ENCODE measurements at regions not wholly inside any gene's neighbourhood (a gene's known extent, or its start where the extent isn't known, plus 50 kb on each side); places are given as distances from the start of the nearest gene placed in this dataset.

DNA sequence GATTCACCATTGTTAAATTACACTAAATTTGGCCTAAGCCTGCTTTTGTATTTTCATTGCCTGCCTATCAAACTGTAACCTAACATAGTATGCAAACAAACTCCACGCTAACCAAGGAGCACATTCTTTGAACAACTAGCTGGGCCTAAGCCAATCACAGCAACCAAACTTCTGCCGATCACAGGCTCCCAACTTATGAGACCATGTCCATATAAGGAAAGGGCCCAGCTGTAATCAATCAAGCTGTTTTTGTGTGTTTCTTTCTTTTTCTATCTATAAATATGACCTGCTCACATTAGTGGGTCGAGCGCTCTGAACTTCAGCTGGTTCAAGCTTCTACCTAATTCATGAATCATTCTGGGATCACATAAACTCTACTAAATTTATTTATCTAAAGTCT is 473.6 kb downstream of the SI start:
- no peak for DNase-seq

DNA sequence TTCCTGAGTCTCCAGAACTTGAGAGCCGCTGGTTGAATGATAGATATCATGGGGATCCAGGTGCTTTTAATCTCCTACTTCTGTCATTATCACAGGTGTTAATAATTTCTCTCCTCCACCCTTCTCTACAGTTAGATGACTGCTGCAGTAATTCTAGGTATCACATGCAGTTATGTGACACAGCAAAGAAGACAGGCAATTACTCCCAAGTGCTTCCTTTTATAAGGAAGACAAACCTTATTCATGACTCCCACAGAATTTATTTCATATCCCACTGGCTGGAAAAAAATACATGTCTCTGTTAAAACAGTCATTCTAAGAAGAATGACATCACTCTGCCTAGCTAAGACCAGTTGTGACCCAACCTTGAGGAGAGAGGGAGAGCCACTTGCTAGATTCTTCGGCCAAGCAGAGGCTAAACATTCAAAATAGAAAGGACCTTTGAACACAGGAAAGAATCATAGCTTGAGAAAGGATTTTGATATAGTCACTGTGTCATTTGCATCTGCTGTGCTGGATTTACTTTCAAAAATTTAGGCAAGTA is 500.6 kb downstream of the SI start:
- no peak for DNase-seq

GRCh38 chr3:164572436-164572835 is 505.9 kb downstream of the SI start:
- DNase-seq, result no peak

DNA sequence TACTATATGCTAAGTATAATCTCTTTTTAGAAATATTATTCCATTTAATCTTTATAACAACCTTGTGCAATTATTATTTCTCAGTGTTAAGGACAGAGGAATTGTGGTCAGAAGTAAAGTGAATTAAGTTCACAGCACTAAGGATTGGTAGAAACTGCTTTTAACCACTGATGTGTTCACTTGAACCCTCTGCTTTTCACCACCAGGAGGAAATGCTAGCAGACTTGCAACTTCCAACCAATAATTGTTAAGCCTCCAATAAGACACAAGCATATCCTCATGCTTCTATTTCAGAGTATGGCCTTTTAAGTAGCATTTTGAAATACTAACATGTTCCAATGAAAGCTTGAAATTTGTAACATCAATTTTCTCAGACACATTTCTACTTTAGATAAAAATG is 527.4 kb downstream of the SI start:
- no peak for DNase-seq

GRCh38 chr3:164539215-164539614 is 539.1 kb downstream of the SI start:
- no peak for DNase-seq

- no peak for DNase-seq
Measured at GRCh38 chr3:164537485-164537884, 540.8 kb downstream of the SI start.

DNA sequence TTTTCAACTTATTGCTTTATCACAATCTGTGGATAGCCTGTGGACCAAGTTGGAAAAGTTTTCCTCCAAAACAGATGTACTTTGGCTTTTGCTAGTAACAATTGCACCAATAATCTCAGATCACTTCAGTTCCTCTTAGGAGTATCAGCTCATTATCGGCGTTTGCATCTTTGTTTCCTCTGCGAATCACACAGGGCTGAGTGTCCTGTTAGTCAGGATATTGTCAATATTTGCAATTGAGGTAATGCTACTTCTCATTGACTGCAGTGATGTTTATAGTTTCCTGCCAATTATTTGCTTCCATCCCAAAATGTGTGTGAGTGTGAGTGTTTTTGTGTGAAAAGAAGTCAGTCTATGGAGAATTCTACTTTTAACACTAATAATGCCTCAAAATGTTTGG is 545.0 kb downstream of the SI start:
- no peak for DNase-seq

DNA sequence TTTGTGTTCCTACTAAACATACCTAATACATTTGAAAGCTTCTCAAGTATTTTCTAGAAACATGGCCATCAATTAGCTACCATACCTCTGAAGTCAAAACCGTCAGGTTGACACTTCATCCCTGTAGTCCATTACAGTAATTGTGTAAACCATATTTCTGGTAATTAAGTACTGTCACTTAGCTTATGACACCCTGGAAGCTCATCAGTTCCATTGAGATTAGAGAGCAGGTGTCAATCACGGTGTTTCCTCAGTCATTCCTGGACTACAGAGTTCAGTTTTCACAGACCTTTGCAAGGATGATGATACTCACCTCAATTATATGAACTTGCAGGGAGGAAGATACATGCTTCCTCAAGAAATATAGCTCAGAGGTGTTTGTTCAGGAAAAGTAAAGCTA is 552.0 kb downstream of the SI start:
- no peak for DNase-seq

- DNase-seq, result no peak
Measured at GRCh38 chr3:164524201-164524600, 554.1 kb downstream of the SI start.

DNA sequence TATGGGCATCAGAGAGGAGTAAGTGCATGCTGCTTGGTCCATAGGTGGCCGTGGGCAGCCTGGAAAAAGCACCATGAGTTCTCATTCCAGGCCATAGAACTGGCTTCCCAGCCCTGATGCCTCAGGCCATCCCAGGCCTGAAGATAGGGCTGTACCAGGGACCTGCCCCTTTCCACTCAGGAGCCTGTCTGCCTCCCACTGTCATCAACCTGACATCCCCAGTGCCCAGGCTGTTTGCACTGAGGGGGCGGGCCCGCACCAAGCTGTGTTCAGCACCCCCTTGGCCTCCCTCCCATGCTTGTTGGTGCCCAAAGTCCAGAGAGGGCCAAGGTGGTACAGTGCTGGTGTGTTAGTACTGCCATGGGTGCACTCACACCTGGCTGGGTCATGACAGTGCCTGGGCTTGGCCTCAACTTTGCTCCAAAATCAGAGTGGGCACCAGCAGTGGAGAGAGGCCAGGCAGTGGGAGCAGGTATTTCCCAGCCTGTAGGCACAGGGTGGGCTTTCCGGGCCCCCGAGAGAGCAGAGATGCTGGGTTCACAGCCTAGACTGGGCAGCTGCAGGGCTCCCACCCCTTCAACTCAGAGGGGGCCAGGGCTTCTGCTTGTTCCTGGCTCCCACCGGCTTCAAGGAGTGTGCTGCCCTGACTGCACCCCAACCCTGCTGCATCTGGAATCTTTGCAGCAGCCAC is 556.1 kb downstream of the SI start:
- no peak for DNase-seq

DNA sequence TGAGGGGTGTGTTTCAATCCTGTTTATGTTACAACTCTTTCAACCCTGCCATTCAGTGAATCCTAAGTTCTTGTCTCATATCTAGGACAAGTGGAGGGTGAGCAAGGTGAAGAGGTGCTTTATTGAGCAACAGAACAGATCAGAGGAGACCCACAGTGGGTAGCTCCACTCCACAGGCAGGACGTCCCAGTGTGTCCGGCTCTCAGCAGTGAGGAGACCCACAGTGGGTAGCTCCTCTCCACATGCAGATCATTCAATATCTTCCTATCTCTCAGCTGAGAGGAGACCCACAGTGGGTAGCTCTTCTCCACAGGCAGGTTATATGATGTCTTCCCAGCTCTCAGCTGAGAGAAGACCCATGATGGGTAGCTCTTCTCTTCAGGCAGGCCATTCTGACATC is 556.7 kb downstream of the SI start:
- no peak for DNase-seq

DNA sequence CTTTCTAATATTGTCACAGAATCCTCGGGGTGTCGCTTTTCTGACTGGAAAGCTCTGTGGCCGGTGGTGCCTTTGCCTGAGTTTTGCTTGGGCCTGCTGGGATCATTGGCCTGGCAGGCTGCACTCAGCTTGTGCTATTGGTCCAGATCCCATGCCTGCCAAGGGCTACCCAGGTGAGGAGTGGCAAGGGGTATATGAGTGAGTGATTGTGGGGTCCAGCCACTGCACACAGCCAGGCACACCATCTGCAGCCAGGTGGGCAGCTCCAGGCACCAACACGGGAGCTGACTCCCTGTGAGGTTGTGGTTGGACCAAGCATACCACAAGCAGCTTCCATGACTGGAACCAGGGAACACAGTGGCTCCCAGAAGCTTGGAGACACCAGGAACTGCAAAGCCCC is 557.2 kb downstream of the SI start:
- DNase-seq, result no peak

- DNase-seq, result no peak
Measured at GRCh38 chr3:164515256-164515655, 563.0 kb downstream of the SI start.

DNA sequence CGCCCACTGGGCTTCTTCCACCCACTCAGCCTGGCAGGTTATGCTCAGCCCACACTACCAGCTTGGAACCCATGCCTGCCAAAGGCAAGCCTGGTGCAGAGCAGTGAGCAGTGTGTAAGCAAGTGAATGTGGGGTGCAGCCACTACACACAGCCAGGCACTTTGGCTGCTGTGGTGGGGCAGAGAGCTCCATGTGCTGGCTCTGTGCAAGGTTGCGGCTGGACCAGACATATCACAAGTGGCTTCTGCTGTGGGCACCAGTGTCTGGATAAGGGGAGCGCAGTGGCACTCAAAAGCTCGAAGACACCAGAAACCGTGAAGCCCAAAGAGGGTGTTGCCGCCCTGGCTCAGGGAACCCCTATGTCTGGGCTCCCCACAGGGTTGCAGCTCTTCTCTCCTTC is 563.7 kb downstream of the SI start:
- DNase-seq, result no peak

GRCh38 chr3:164507886-164508285 is 570.4 kb downstream of the SI start:
- no peak for DNase-seq

- no peak for DNase-seq
Measured at GRCh38 chr3:164498917-164499316, 579.4 kb downstream of the SI start.

DNA sequence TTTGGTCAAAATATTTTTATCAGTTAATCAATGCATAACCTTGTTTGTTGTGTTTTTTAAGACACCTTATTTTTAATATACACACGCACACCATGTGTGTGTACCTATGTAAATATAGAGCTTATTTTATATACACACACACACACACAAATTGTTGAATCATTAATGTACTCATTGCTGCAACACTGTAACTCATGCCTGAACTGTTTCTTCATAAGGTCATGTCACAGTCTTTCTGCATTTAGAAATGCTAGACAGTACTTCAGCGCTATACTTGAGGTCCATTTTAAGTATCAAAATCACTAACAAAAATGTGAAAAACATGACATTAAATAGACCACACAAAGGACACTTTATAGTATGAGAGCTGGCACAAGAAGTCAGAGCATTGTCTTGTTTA is 589.4 kb downstream of the SI start:
- no peak for DNase-seq

- DNase-seq, result no peak
Measured at GRCh38 chr3:164486150-164486549, 592.1 kb downstream of the SI start.

- DNase-seq, result no peak
Measured at GRCh38 chr3:164479978-164480377, 598.3 kb downstream of the SI start.

- DNase-seq, result no peak
Measured at GRCh38 chr3:164479406-164479805, 598.9 kb downstream of the SI start.

DNA sequence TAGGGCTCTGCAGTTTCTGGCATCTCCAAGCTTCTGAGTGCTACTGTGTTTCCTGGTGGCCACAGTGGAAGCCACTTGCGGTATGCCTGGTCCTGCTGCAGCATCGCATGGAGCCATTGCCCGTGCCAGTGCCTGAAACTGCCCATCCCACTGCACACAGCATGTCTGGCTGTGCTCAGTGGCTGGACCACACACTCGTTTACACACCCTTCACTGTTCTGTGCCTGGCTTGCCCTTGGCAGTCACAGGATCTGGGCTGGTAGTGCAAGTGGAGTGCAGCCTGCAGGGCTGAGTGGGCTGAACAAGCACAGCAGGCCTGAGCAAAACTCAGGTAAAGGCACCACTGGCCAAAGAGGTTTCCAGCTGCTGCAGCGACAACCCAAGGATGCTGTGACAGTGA is 600.0 kb downstream of the SI start:
- no peak for DNase-seq

GRCh38 chr3:164477403-164477802 is 600.9 kb downstream of the SI start:
- DNase-seq, result no peak

DNA sequence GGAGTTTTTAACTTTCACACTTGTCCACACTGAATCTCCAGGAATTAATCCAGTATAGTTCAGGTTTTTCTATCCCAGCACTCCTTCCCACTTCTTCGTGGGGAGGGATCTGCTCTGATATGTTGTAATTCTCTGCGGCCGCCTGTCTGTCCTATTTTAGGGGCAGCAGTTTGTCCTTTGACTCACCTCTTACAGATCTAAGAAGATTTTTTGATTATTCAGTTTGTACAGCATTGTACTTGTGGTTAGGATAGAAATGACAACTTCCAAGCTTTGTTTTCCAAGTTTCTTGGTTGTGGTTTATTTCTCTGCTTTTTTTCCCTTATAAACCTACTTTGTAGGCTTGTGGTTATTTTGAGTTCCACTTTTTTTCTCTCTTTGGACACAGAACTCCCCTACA is 601.7 kb downstream of the SI start:
- no peak for DNase-seq

- no peak for DNase-seq
Measured at GRCh38 chr3:164470471-164470870, 607.8 kb downstream of the SI start.
